GM12878 (cell line): ENCODE measurements at regions not wholly inside any gene's neighbourhood (a gene's known extent, or its start where the extent isn't known, plus 50 kb on each side); places are given as distances from the start of the nearest gene placed in this dataset.

Source experiments
- ATAC-seq: fragments of 200-7000 bp; cut with Tn5 transposase; 3 replicates; pipeline ENCODE4 v1.9.1; 2020; ENCODE audit warnings: mild to moderate bottlenecking, moderate library complexity
- BruUV-seq: library from RNA; stranded (reverse); fragments of 400-500 nt; replicated peaks from 2 replicates; lab custom pipeline; 2021; lab: Mats Ljungman, UMichigan
- CTCF ChIA-PET: fragments of 300-600 bp; sonication (Branson Sonifier 250); formaldehyde crosslinking; extraction: SDS; loops from one replicate; lab custom pipeline; 2021; ENCODE audit warnings: inconsistent platforms; lab: Yijun Ruan, JAX
- POLR2A ChIA-PET: fragments of 350-600 bp; formaldehyde crosslinking; extraction: SDS; loops from one replicate; lab custom pipeline; 2021; ENCODE audit warnings: inconsistent platforms; lab: Charles Lee
- RAD21 ChIA-PET: fragments of 300-600 bp; sonication (Branson Sonifier 250); formaldehyde crosslinking; loops from one replicate; lab custom pipeline; 2023; ENCODE audit warnings: antibody characterized with exemption; ENCODE audit not compliant: unreplicated experiment; lab: Charles Lee
- SMC1A ChIA-PET: fragments of 300-600 bp; sonication (Branson Sonifier 250); formaldehyde crosslinking; loops from one replicate; lab custom pipeline; 2023; ENCODE audit not compliant: unreplicated experiment, uncharacterized antibody; lab: Charles Lee
- DNase-seq: peaks from one replicate; pipeline ENCODE4 v3.0.0-alpha.2; 2011; ENCODE audit warnings: low read depth, low spot score
- FAIRE-seq: peaks from 3 replicates; lab custom pipeline; 2011; peaks lifted over from hg19 to GRCh38; lab: Jason Lieb, UNC
- H2AFZ ChIP-seq: 2 replicates; pipeline ENCODE4 v1.6.0; 2011; ENCODE audit warnings: low read depth, low read length, control low read depth; ENCODE audit not compliant: control insufficient read depth
- H3K27ac ChIP-seq: 2 replicates; pipeline ENCODE4 v1.5.1; 2011; ENCODE audit warnings: control low read depth; ENCODE audit not compliant: control insufficient read depth, insufficient read depth
- H3K27me3 ChIP-seq, 2 experiments: replicated peaks in 1 of 2; 2 replicates each; pipeline versions ENCODE4 v1.6.0 to v1.6.1; 2011; ENCODE audit warnings: low read length in 1 of 2; ENCODE audit not compliant: control insufficient read depth in 2 of 2, insufficient read depth in 2 of 2
- H3K36me3 ChIP-seq, 2 experiments: 2 replicates each; pipeline ENCODE4 v1.5.1; 2011; ENCODE audit warnings: low read length in 1 of 2; ENCODE audit not compliant: control insufficient read depth in 2 of 2, insufficient read depth in 2 of 2
- H3K4me1 ChIP-seq: 2 replicates; pipeline ENCODE4 v1.6.1; 2011; ENCODE audit warnings: mild to moderate bottlenecking, low read length, moderate library complexity, mixed read lengths; ENCODE audit not compliant: control insufficient read depth, insufficient read depth
- H3K4me2 ChIP-seq: 2 replicates; pipeline ENCODE4 v1.6.0; 2011; ENCODE audit warnings: control low read depth; ENCODE audit not compliant: control insufficient read depth, insufficient read depth
- H3K4me3 ChIP-seq: fragments of 200-600 bp; sonication (generic); 2 replicates; pipeline ENCODE4 v1.5.1; 2016
- H3K79me2 ChIP-seq: 2 replicates; pipeline ENCODE4 v1.6.0; 2011; ENCODE audit warnings: low read length; ENCODE audit not compliant: control insufficient read depth, insufficient read depth
- H3K9ac ChIP-seq: 2 replicates; pipeline ENCODE4 v1.8.0; 2011; ENCODE audit warnings: low read length, control low read depth, mixed read lengths; ENCODE audit not compliant: control insufficient read depth, insufficient read depth
- H3K9me3 ChIP-seq: replicated peaks from 3 replicates; pipeline ENCODE4 v1.5.1; 2011; ENCODE audit warnings: mild to moderate bottlenecking, low read length; ENCODE audit not compliant: control insufficient read depth, insufficient read depth
- H4K20me1 ChIP-seq: 2 replicates; pipeline ENCODE4 v1.6.0; 2011; ENCODE audit not compliant: control insufficient read depth, insufficient read depth
- CREM ChIP-seq: IDR thresholded peaks from 2 replicates; pipeline ENCODE4 v1.6.1; 2014; ENCODE audit warnings: antibody characterized with exemption, low read depth
- CTCF ChIP-seq, 3 experiments: IDR thresholded peaks in 2 of 3; conservative IDR thresholded peaks in 1 of 3; 2 replicates each; pipeline ENCODE4 v1.5.1; 2011; ENCODE audit warnings: low read depth in 3 of 3, low read length in 3 of 3, mild to moderate bottlenecking in 3 of 3, control low read depth in 2 of 3, moderate library complexity in 2 of 3, inconsistent platforms in 1 of 3, mixed read lengths in 1 of 3; ENCODE audit not compliant: control insufficient read depth in 2 of 3, insufficient read depth in 1 of 3; ENCODE audit errors: extremely low read depth in 1 of 3
- HDAC6 ChIP-seq: fragments of 200-600 bp; sonication (generic); IDR thresholded peaks from one replicate; pipeline ENCODE4 v1.8.0; 2017; ENCODE audit warnings: antibody characterized with exemption; ENCODE audit not compliant: unreplicated experiment
- MEF2A ChIP-seq: IDR thresholded peaks from 2 replicates; pipeline ENCODE4 v1.6.1; 2011; ENCODE audit warnings: low read depth, mild to moderate bottlenecking, low read length, moderate library complexity; ENCODE audit not compliant: insufficient read depth
- MYC ChIP-seq: IDR thresholded peaks from 2 replicates; pipeline ENCODE4 v1.6.1; 2011; ENCODE audit warnings: mild to moderate bottlenecking, low read length, moderate library complexity, inconsistent platforms; ENCODE audit not compliant: insufficient read depth, insufficient replicate concordance, insufficient read length, severe bottlenecking
- NBN ChIP-seq: fragments of 450-650 bp; IDR thresholded peaks from 2 replicates; pipeline ENCODE4 v1.6.1; 2016
- NFXL1 ChIP-seq: fragments of 450-650 bp; IDR thresholded peaks from 2 replicates; pipeline ENCODE4 v1.6.1; 2017; ENCODE audit warnings: antibody characterized with exemption, mild to moderate bottlenecking, borderline replicate concordance
- RELA ChIP-seq: fragments of 450-650 bp; IDR thresholded peaks from 2 replicates; pipeline ENCODE4 v1.8.0; 2014; ENCODE audit warnings: borderline replicate concordance; ENCODE audit not compliant: partially characterized antibody
- RFX5 ChIP-seq: IDR thresholded peaks from 2 replicates; pipeline ENCODE4 v1.6.1; 2011; ENCODE audit warnings: low read depth, low read length, improper control_type of control experiment
- SMAD1 ChIP-seq: fragments of 450-650 bp; IDR thresholded peaks from 2 replicates; pipeline ENCODE4 v1.6.1; 2018; ENCODE audit warnings: mild to moderate bottlenecking, low read depth; ENCODE audit not compliant: partially characterized antibody
- ZBTB33 ChIP-seq: fragments of 450-650 bp; IDR thresholded peaks from 2 replicates; pipeline ENCODE4 v1.6.1; 2017; ENCODE audit warnings: mild to moderate bottlenecking
- ZZZ3 ChIP-seq: IDR thresholded peaks from 2 replicates; pipeline ENCODE4 v1.6.1; 2011; ENCODE audit warnings: low read depth; ENCODE audit not compliant: control insufficient read depth, insufficient read length
- whole genome bisulfite sequencing: methylation state at CpG from one replicate; pipeline ENCODE4 v1.1.6; 2016; ENCODE audit warnings: low lambda C conversion rate; ENCODE audit not compliant: insufficient replicate concordance, insufficient coverage; ENCODE audit errors: missing lambda C conversion rate; 5-methylcytosine and 5-hydroxymethylcytosine counted together
- in situ Hi-C: fragments of 300-500 bp; cut with MboI; formaldehyde crosslinking; loops from 9 replicates; pipeline ENCODE4 v1.14.3; 2018; ENCODE audit warnings: mixed read lengths
- intact Hi-C: fragments of 100-400 bp; cut with micrococcal nuclease; formaldehyde crosslinking; loops from one replicate; pipeline ENCODE4 v1.14.2; 2022; ENCODE audit not compliant: unreplicated experiment
- TF ChIP-seq, protein P1 (sequence below): fragments of 450-650 bp; formaldehyde crosslinking; IDR thresholded peaks from 2 replicates; pipeline ENCODE4 v1.4.0; 2020; ENCODE audit warnings: mild to moderate bottlenecking, moderate library complexity
- TF ChIP-seq, protein P2 (sequence below): IDR thresholded peaks from 2 replicates; pipeline ENCODE4 v1.6.1; 2012; ENCODE audit warnings: low read depth, low read length, improper control_type of control experiment

DNA sequence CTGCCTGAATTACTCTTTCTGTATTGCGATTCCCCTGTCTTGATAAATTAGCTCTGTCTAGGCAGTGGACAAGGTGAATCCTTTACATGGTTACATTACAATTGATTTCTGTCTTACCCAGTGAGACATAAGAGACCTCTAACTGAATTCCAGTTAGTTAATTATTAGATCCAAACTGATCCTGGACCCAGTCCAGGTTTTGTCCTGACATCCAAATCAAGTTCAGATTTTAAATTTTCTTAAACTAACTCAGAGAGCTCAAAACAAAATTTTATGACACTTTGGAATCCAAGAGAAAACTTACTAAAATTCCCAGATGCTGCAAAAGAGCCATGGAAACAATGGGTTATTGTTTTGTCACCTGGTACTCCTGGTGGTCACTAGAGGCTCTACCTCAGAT, 2166.6 kb downstream of the TP53TG3F start:
- ChIA-PET CTCF (interaction anchor here (1.9 kb wide), 1 partner anchor 51 kb away, joined by 5 read pairs; no protein-coding TSS in a partner anchor), RAD21 (no interaction called here), POLR2A (no interaction called here), SMC1A (interaction anchor here (1.7 kb wide), 1 partner anchor 12 kb away, joined by 8 read pairs; no protein-coding TSS in a partner anchor)
- no peaks in the 10 kb centered on the region for H4K20me1 ChIP-seq
- in situ Hi-C loops (loop anchor here (25.0 kb wide), 2 partner anchors 364 to 864 kb away; no protein-coding TSS in a partner anchor), intact Hi-C loops (no loop called here)
- no peak overlapping the region for H3K4me2 ChIP-seq
- no TSS peak for BruUV-seq
- DNase-seq (no peak), ATAC-seq (no peak), FAIRE-seq (no peak)
- H3K79me2 ChIP-seq = no peaks in the 10 kb centered on the region
- H3K4me1 ChIP-seq = no peaks in the 10 kb centered on the region
- H3K9me3 ChIP-seq = no peaks in the 10 kb centered on the region
- 0% methylated on average over 1 of the region's 1 CpG for WGBS
- no peaks in the 10 kb centered on the region for H3K36me3 ChIP-seq
- no peak overlapping the region for H3K9ac ChIP-seq
- no peaks in the 10 kb centered on the region for H3K27me3 ChIP-seq
- H3K27ac ChIP-seq = no peak overlapping the region
- no peak overlapping the region for H3K4me3 ChIP-seq
- no peak overlapping the region for H2AFZ ChIP-seq
- TF ChIP-seq NBN (no peak), RFX5 (no peak), ZBTB33 (no peak), MEF2A (no peak), SMAD1 (no peak), ZZZ3 (no peak), MYC (no peak), HDAC6 (no peak), RELA (no peak), NFXL1 (no peak), CREM (no peak), CTCF (IDR thresholded peaks at IDR 0.05 in 2 of 3, conservative IDR thresholded peaks at IDR 0.05 in 1 of 3; ENCODE audit: control insufficient read depth in 2 of 3, extremely low read depth in 1 of 3, insufficient read depth in 1 of 3, low read depth in 3 of 3, low read length in 3 of 3) (no peak)
- TF ChIP-seq, protein P1, sequence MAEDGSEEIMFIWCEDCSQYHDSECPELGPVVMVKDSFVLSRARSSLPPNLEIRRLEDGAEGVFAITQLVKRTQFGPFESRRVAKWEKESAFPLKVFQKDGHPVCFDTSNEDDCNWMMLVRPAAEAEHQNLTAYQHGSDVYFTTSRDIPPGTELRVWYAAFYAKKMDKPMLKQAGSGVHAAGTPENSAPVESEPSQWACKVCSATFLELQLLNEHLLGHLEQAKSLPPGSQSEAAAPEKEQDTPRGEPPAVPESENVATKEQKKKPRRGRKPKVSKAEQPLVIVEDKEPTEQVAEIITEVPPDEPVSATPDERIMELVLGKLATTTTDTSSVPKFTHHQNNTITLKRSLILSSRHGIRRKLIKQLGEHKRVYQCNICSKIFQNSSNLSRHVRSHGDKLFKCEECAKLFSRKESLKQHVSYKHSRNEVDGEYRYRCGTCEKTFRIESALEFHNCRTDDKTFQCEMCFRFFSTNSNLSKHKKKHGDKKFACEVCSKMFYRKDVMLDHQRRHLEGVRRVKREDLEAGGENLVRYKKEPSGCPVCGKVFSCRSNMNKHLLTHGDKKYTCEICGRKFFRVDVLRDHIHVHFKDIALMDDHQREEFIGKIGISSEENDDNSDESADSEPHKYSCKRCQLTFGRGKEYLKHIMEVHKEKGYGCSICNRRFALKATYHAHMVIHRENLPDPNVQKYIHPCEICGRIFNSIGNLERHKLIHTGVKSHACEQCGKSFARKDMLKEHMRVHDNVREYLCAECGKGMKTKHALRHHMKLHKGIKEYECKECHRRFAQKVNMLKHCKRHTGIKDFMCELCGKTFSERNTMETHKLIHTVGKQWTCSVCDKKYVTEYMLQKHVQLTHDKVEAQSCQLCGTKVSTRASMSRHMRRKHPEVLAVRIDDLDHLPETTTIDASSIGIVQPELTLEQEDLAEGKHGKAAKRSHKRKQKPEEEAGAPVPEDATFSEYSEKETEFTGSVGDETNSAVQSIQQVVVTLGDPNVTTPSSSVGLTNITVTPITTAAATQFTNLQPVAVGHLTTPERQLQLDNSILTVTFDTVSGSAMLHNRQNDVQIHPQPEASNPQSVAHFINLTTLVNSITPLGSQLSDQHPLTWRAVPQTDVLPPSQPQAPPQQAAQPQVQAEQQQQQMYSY (CRISPR knock-in tag) = no peak
- TF ChIP-seq, protein P2, sequence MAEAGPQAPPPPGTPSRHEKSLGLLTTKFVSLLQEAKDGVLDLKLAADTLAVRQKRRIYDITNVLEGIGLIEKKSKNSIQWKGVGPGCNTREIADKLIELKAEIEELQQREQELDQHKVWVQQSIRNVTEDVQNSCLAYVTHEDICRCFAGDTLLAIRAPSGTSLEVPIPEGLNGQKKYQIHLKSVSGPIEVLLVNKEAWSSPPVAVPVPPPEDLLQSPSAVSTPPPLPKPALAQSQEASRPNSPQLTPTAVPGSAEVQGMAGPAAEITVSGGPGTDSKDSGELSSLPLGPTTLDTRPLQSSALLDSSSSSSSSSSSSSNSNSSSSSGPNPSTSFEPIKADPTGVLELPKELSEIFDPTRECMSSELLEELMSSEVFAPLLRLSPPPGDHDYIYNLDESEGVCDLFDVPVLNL = no peak
